Vagina (tissue), 2 donors: ENCODE measurements at regions not wholly inside any gene's neighbourhood (a gene's known extent, or its start where the extent isn't known, plus 50 kb on each side); places are given as distances from the start of the nearest gene placed in this dataset.
A peak's percentile ranks its signal among the peaks of the same experiment; 100 is the strongest.
"Not testable (repeated sequence)": the region's sequence is repeated elsewhere in the genome, so short reads cannot be mapped to it uniquely, and the experiment has no call there.

ENCODE experiments used
- DNase-seq, 2 donors: peaks; one replicate each; pipeline ENCODE4 v3.0.0-alpha.2; 2017; ENCODE audit errors: extremely low spot score in 2 of 2
- H3K27ac ChIP-seq: fragments of 200-600 bp; sonication (generic); one replicate; pipeline ENCODE4 v1.5.1; 2019
- H3K27me3 ChIP-seq: fragments of 200-600 bp; sonication (generic); one replicate; pipeline ENCODE4 v1.5.1; 2019
- H3K36me3 ChIP-seq, 2 donors: fragments of 200-600 bp; sonication (generic); one replicate each; pipeline ENCODE4 v1.5.1; 2017 to 2019
- H3K4me1 ChIP-seq: fragments of 200-600 bp; sonication (generic); one replicate; pipeline ENCODE4 v1.5.1; 2019
- H3K4me3 ChIP-seq, 2 donors: fragments of 200-600 bp; sonication (generic); 1 replicate in 1 of 2; 2 replicates in 1 of 2; pipeline ENCODE4 v1.5.1; 2016 to 2019
- H3K9me3 ChIP-seq: fragments of 200-600 bp; sonication (generic); one replicate; pipeline ENCODE4 v1.5.1; 2019
- POLR2A ChIP-seq, 2 donors: fragments of 450-650 bp; IDR thresholded peaks; one replicate each; pipeline ENCODE4 v1.6.1; 2017; ENCODE audit warnings: antibody characterized with exemption in 2 of 2, mild to moderate bottlenecking in 2 of 2, moderate library complexity in 2 of 2
- POLR2AphosphoS5 ChIP-seq, 2 donors: sonication (generic); formaldehyde crosslinking; IDR thresholded peaks; one replicate each; pipeline ENCODE4 v1.9.0; 2017; ENCODE audit warnings: antibody characterized with exemption in 2 of 2, mild to moderate bottlenecking in 2 of 2, low read depth in 1 of 2; ENCODE audit not compliant: insufficient read depth in 1 of 2
- intact Hi-C: fragments of 100-400 bp; cut with DNase I; formaldehyde crosslinking; loops from one replicate; pipeline ENCODE4 v1.15.1; 2023
- TF ChIP-seq, protein P1 (sequence below), 3 experiments: fragments of 450-650 bp in 2 of 3; fragments of 200-600 bp in 1 of 3; sonication (generic) in 1 of 3; IDR thresholded peaks; one replicate each; pipeline ENCODE4 v1.5.1; 2017 to 2019; ENCODE audit warnings: antibody characterized with exemption in 3 of 3, mild to moderate bottlenecking in 2 of 3, moderate library complexity in 2 of 3

DNA sequence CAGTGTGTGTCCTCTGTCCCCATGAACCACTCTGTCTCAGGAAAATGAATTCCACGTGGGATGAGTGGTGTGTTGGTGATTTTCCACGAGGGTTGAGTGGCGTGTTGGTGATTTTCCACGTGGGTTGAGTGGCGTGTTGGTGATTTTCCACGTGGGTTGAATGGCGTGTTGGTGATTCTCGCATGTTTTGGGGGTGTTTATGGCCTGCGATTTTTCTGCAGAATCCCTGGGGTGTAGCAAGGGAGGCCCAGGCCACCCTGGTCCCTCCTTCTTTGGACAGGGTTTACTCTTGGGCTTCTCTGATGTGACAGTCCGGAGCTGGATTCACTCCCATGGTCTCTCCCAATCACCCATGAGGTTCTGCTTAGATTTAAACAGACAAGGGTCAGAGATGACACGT is 90.6 kb upstream of the FRMD1 start:
- no peaks in the 10 kb centered on the region for H3K27me3 ChIP-seq
- TF ChIP-seq POLR2A (IDR thresholded peaks at IDR 0.05): no peak
- no peak for TF ChIP-seq POLR2AphosphoS5 (IDR thresholded peaks at IDR 0.05; ENCODE audit: insufficient read depth in 1 of 2, low read depth in 1 of 2)
- TF ChIP-seq, protein P1, sequence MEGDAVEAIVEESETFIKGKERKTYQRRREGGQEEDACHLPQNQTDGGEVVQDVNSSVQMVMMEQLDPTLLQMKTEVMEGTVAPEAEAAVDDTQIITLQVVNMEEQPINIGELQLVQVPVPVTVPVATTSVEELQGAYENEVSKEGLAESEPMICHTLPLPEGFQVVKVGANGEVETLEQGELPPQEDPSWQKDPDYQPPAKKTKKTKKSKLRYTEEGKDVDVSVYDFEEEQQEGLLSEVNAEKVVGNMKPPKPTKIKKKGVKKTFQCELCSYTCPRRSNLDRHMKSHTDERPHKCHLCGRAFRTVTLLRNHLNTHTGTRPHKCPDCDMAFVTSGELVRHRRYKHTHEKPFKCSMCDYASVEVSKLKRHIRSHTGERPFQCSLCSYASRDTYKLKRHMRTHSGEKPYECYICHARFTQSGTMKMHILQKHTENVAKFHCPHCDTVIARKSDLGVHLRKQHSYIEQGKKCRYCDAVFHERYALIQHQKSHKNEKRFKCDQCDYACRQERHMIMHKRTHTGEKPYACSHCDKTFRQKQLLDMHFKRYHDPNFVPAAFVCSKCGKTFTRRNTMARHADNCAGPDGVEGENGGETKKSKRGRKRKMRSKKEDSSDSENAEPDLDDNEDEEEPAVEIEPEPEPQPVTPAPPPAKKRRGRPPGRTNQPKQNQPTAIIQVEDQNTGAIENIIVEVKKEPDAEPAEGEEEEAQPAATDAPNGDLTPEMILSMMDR (IDR thresholded peaks at IDR 0.05): no peak
- peaks cover 15% of the 10 kb centered on the region for H3K4me1 ChIP-seq
- no peaks in the 10 kb centered on the region for H3K9me3 ChIP-seq
- peak; percentile 16 to 52 for DNase-seq
- H3K27ac ChIP-seq: no peak overlapping the region
- no peaks in the 10 kb centered on the region for H3K36me3 ChIP-seq
- no peak overlapping the region for H3K4me3 ChIP-seq
- intact Hi-C loops: no loop called here

DNA sequence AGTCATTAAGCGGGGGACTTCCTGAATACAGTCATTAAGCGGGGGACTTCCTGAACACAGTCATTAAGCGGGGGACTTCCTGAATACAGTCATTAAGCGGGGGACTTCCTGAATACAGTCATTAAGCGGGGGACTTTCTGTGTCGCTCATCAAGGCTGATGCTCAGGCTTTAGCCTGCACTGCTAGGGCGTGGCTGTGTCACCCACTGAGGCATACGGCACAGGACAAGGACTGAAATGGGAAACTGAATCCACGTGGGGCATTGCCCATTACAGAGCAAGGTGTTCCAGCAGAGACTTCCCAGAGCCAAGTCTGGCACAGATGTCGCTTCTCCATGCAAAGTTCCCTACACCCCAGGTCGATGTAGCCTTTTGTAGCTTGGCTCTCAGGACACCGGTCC is 89.9 kb upstream of the FRMD1 start:
- H3K27me3 ChIP-seq, H3K36me3 ChIP-seq, H3K4me3 ChIP-seq, H3K27ac ChIP-seq, H3K9me3 ChIP-seq, intact Hi-C loops: not testable (repeated sequence)
- peak; percentile 22 to 47 for DNase-seq
- peaks cover 17% of the 10 kb centered on the region for H3K4me1 ChIP-seq

DNA sequence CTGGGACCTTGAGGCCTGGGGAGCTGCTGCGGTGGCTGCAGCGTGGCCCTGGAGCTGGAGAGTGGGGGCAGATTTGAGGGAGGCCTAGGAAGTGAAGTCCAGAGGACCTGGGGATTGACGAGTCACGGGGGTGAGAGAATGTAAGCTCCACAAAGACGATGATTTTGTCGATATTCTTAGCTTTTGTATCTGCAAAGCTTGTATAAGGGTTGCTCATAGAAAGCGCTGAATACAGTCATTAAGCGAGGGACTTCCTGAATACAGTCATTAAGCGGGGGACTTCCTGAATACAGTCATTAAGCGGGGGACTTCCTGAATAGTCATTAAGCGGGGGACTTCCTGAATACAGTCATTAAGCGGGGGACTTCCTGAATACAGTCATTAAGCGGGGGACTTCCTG is 89.3 kb upstream of the FRMD1 start:
- intact Hi-C loops, H3K36me3 ChIP-seq, H3K27me3 ChIP-seq, H3K9me3 ChIP-seq, H3K27ac ChIP-seq, DNase-seq, H3K4me3 ChIP-seq: not testable (repeated sequence)
- peaks cover 17% of the 10 kb centered on the region for H3K4me1 ChIP-seq

DNA sequence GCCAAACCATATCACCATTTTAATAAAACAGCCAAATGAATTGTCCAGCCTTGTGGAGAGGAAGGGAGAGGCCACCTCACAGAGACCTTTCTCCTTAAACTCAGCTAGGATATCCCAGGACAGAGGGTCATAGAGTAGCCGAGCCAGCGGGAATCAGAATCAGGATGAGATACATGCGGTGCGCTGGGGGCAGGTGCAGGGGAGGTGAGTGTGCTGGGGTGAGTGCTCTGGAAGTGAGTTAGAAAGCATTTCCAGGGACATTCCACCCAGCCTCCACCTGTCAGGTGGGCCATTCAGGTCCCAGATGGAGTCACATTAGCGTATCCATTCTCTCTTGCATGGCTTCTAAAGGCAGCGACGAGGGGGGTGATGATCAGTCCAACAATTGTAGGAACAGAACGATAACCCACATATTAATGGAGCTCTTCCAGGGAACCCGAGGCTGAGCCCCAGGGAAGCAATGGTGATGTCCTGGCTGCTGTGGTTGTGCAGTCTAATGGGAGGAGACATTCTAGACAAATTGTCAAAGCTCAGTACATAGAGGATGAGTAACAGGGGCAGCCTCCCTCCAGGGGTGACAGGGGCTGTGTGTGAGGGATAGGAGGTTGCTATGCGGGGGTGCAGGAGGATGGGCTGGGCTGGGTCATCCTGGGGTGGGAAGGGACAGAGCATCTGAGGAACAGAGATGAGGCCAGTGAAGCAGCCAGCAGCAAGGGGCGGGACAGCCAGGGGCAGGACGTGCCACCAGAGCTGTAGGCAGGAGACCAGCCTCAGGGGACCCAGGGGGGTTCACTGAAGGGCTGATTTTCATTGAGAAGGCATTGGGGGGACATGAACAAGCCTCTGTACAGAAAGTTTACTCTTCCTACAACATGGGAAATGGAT is 88.7 kb upstream of the FRMD1 start:
- Histone ChIP-seq H3K4me1 (peaks cover 21% of the 10 kb centered on the region), H3K9me3 (no peaks in the 10 kb centered on the region), H3K27ac (no peak overlapping the region), H3K4me3 (no peak overlapping the region), H3K27me3 (no peaks in the 10 kb centered on the region), H3K36me3 (no peaks in the 10 kb centered on the region)
- no peak for TF ChIP-seq POLR2AphosphoS5 (IDR thresholded peaks at IDR 0.05; ENCODE audit: insufficient read depth in 1 of 2, low read depth in 1 of 2)
- no peak for TF ChIP-seq POLR2A (IDR thresholded peaks at IDR 0.05)
- intact Hi-C loops: no loop called here
- peak; percentile 79 to 85 for DNase-seq

DNA sequence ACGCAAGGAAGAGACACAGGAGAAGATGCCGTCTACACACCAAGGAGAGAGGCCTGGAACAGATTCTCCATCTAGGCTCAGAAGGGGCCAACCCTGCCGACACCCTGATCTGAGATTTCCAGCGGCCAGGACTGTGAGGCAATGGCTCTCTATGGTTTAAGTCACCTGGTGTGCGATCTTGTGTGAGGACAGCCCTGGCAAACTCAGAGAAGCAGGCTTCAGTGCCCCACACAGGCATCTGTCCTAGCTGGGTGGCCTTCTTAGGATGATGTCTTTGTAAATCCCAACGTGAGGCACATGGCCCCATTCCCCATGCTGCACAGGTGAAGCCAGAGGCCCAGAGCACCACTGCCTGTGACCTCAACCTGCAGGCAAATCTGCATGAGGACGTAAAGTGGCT is 87.6 kb upstream of the FRMD1 start:
- intact Hi-C loops: no loop called here
- TF ChIP-seq POLR2A (IDR thresholded peaks at IDR 0.05): no peak
- TF ChIP-seq, protein P1 (IDR thresholded peaks at IDR 0.05): no peak
- TF ChIP-seq POLR2AphosphoS5 (IDR thresholded peaks at IDR 0.05; ENCODE audit: insufficient read depth in 1 of 2, low read depth in 1 of 2): no peak
- Histone ChIP-seq H3K27ac (no peak overlapping the region), H3K4me1 (peaks cover 24% of the 10 kb centered on the region), H3K4me3 (no peak overlapping the region), H3K36me3 (no peaks in the 10 kb centered on the region), H3K27me3 (no peaks in the 10 kb centered on the region), H3K9me3 (no peaks in the 10 kb centered on the region)
- peak; percentile 64 for DNase-seq

DNA sequence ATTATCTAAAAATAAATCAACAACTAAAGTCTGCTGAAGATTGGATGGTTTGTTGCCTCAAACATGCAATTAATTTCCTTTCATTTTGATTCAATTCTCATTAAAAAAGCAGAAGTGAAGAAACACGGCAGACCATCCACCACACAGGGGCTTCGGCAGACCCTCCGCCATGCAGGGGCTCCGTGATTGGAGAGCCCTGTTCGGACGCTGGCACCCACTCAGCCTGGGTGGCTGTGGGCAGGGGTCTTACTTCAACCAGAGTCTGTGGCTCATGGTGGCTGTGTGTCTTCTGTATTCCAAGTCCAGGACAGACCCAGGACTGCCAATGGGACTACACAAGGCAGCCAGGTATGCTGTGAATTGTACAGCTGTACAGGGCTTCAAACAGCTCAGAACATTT is 86.9 kb upstream of the FRMD1 start:
- Histone ChIP-seq H3K27me3 (no peaks in the 10 kb centered on the region), H3K27ac (no peak overlapping the region), H3K4me1 (peaks cover 18% of the 10 kb centered on the region), H3K4me3 (no peak overlapping the region), H3K36me3 (no peaks in the 10 kb centered on the region), H3K9me3 (no peaks in the 10 kb centered on the region)
- intact Hi-C loops: no loop called here
- DNase-seq: no peak
- TF ChIP-seq POLR2AphosphoS5 (IDR thresholded peaks at IDR 0.05; ENCODE audit: insufficient read depth in 1 of 2, low read depth in 1 of 2): no peak
- TF ChIP-seq, protein P1 (IDR thresholded peaks at IDR 0.05): no peak
